Fibroblast of lung (primary cell): ENCODE measurements at regions not wholly inside any gene's neighbourhood (a gene's known extent, or its start where the extent isn't known, plus 50 kb on each side); places are given as distances from the start of the nearest gene placed in this dataset.

Source experiments
- DNase-seq, 2 donors: peaks; one replicate each; pipeline versions ENCODE4 v3.0.0 to v3.0.0-alpha.2; 2010; ENCODE audit warnings: low read depth in 2 of 2
- H2AFZ ChIP-seq: 2 replicates; pipeline ENCODE4 v1.5.1; 2012; ENCODE audit warnings: low read length, control low read depth, inconsistent platforms
- H3K27ac ChIP-seq: 2 replicates; pipeline ENCODE4 v1.5.1; 2011; ENCODE audit warnings: low read length, control low read depth; ENCODE audit not compliant: insufficient read depth
- H3K27me3 ChIP-seq: 2 replicates; pipeline ENCODE4 v1.5.1; 2011; ENCODE audit warnings: mild to moderate bottlenecking, low read length; ENCODE audit not compliant: control insufficient read depth, insufficient read depth
- H3K36me3 ChIP-seq: 2 replicates; pipeline ENCODE4 v1.5.1; 2011; ENCODE audit warnings: low read length; ENCODE audit not compliant: control insufficient read depth, insufficient read depth
- H3K4me1 ChIP-seq: 2 replicates; pipeline ENCODE4 v1.5.1; 2011; ENCODE audit warnings: low read length; ENCODE audit not compliant: control insufficient read depth, insufficient read depth; ENCODE audit errors: extremely low read depth
- H3K4me2 ChIP-seq: 2 replicates; pipeline ENCODE4 v1.5.1; 2011; ENCODE audit warnings: low read length, control low read depth; ENCODE audit not compliant: insufficient read depth; ENCODE audit errors: extremely low read depth
- H3K4me3 ChIP-seq, 4 experiments: fragments of 200-600 bp in 1 of 4; sonication (generic) in 1 of 4; replicated peaks in 1 of 4; 2 replicates each; pipeline ENCODE4 v1.5.1; 2011 to 2016; ENCODE audit warnings: low read length in 4 of 4, low read depth in 3 of 4, mild to moderate bottlenecking in 3 of 4, control low read depth in 2 of 4, inconsistent platforms in 1 of 4, mixed read lengths in 1 of 4; ENCODE audit not compliant: insufficient read depth in 1 of 4; ENCODE audit errors: control extremely low read depth in 1 of 4
- H3K79me2 ChIP-seq: 2 replicates; pipeline ENCODE4 v1.5.1; 2012; ENCODE audit warnings: mild to moderate bottlenecking, low read length, inconsistent platforms; ENCODE audit not compliant: control insufficient read depth, insufficient read depth
- H3K9ac ChIP-seq: 2 replicates; pipeline ENCODE4 v1.5.1; 2011; ENCODE audit warnings: mild to moderate bottlenecking, low read length, control low read depth; ENCODE audit not compliant: insufficient read depth
- H3K9me3 ChIP-seq: 2 replicates; pipeline ENCODE4 v1.5.1; 2012; ENCODE audit warnings: low read depth, low read length; ENCODE audit not compliant: control insufficient read depth, insufficient read depth
- H4K20me1 ChIP-seq: 2 replicates; pipeline ENCODE4 v1.5.1; 2011; ENCODE audit warnings: low read length; ENCODE audit not compliant: control insufficient read depth, insufficient read depth; ENCODE audit errors: extremely low read depth
- EZH2 ChIP-seq: IDR thresholded peaks from 2 replicates; pipeline ENCODE4 v1.5.1; 2012; ENCODE audit warnings: low read length, control low read depth, mild to moderate bottlenecking; ENCODE audit errors: missing control alignments
- TF ChIP-seq, protein P1 (sequence below), 2 donors: IDR thresholded peaks in 1 of 2; conservative IDR thresholded peaks in 1 of 2; 1 replicate in 1 of 2; 2 replicates in 1 of 2; pipeline ENCODE4 v1.5.1; 2011 to 2012; ENCODE audit warnings: low read length in 2 of 2, control low read depth in 1 of 2, inconsistent platforms in 1 of 2, low read depth in 1 of 2, mild to moderate bottlenecking in 1 of 2

DNA sequence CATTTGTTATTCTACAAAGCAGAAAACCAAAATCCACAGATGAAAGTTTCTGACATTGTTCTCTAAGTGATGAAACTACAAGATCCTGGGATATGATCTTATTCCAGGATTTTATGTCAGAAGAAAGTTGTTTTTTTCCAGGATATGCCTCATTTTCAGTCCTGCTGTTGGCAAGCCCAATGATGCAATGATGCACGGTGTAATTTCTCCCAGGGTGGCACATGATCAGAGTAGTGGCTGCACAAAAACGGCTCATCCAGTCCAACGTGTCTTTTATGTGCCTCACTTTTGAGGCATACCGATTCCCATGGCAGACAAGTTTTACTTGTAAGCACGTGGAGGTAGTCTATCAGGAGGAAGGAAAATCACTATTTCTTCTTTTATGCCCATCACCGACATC is 302.3 kb upstream of the JAG1 start:
- H3K4me1 ChIP-seq, result no peaks in the 10 kb centered on the region
- TF ChIP-seq EZH2, result no peak
- TF ChIP-seq, protein P1, sequence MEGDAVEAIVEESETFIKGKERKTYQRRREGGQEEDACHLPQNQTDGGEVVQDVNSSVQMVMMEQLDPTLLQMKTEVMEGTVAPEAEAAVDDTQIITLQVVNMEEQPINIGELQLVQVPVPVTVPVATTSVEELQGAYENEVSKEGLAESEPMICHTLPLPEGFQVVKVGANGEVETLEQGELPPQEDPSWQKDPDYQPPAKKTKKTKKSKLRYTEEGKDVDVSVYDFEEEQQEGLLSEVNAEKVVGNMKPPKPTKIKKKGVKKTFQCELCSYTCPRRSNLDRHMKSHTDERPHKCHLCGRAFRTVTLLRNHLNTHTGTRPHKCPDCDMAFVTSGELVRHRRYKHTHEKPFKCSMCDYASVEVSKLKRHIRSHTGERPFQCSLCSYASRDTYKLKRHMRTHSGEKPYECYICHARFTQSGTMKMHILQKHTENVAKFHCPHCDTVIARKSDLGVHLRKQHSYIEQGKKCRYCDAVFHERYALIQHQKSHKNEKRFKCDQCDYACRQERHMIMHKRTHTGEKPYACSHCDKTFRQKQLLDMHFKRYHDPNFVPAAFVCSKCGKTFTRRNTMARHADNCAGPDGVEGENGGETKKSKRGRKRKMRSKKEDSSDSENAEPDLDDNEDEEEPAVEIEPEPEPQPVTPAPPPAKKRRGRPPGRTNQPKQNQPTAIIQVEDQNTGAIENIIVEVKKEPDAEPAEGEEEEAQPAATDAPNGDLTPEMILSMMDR (conservative IDR thresholded peaks at IDR 0.05 in 1 of 2, IDR thresholded peaks at IDR 0.05 in 1 of 2; ENCODE audit: low read depth in 1 of 2, low read length in 2 of 2), result no peak
- H3K27me3 ChIP-seq, result no peaks in the 10 kb centered on the region
- DNase-seq, result no peak
- H2AFZ ChIP-seq, result no peak overlapping the region
- no peak overlapping the region for H3K4me3 ChIP-seq
- H3K79me2 ChIP-seq, result no peaks in the 10 kb centered on the region
- H3K36me3 ChIP-seq, result no peaks in the 10 kb centered on the region
- H3K9ac ChIP-seq, result no peak overlapping the region
- no peaks in the 10 kb centered on the region for H4K20me1 ChIP-seq
- no peaks in the 10 kb centered on the region for H3K9me3 ChIP-seq
- no peak overlapping the region for H3K27ac ChIP-seq
- no peak overlapping the region for H3K4me2 ChIP-seq

DNA sequence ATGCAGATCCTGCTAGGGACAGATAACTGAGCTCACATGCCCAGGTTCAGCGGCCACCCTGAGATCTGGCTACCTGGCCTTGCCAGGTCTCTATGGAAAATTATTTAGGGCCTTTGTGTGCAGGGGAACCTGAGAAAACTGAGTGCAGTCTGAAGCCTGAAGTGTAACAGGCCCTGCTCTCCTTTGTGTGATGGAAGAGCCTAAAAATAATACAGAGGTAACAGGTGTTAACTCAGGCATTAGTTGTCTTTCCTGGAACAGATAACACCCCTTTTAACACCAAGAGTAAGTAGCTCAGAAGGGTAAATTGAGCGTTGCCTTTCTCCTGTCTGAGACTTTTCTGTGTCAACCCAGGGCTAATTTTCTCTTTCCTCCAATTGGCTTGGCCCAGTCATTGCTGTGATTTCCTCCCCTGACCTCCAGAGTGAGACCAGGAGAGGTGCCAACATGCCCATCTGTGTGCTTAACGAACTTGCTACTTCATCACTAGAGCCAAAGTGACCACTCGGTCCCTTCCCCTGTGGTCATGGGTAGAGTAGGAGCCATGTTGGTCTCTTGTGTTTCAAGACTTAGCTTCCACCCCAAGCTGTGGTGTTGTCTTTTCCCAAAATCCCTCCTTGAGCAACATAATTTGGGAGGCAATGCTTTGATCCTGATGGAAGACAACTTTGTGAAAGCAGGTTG is 304.4 kb upstream of the JAG1 start:
- Histone ChIP-seq H4K20me1 (no peaks in the 10 kb centered on the region), H3K4me1 (peaks cover 4% of the 10 kb centered on the region), H3K4me2 (no peak overlapping the region), H3K36me3 (no peaks in the 10 kb centered on the region), H3K27me3 (no peaks in the 10 kb centered on the region), H3K27ac (no peak overlapping the region), H3K79me2 (no peaks in the 10 kb centered on the region), H3K4me3 (no peak overlapping the region), H3K9me3 (no peaks in the 10 kb centered on the region), H2AFZ (no peak overlapping the region), H3K9ac (no peak overlapping the region)
- TF ChIP-seq, protein P1 (conservative IDR thresholded peaks at IDR 0.05 in 1 of 2, IDR thresholded peaks at IDR 0.05 in 1 of 2; ENCODE audit: low read depth in 1 of 2, low read length in 2 of 2), result no peak
- no peak for TF ChIP-seq EZH2
- no peak for DNase-seq

DNA sequence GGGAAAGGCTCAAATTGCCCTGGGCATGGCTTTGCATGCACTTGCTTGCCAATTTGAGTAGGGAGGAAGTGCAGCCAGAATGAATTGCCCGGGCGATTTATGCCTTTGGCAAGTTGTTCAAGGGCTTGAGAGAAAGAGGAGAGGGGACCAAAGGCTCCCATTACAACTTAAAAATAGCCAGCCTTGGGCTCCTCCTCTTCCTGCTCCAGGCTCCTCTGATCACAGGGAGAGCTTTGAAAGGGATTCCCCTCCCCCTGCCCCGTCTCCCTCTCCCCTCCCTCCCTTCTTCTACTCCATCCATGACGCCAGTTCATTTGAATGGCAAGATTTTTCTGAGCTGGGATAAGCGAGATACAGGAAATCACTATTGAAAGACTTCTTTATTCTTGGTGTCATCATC is 304.9 kb upstream of the JAG1 start:
- DNase-seq, result no peak
- H3K27me3 ChIP-seq, result no peaks in the 10 kb centered on the region
- H3K9me3 ChIP-seq, result no peaks in the 10 kb centered on the region
- H3K4me2 ChIP-seq, result no peak overlapping the region
- no peak overlapping the region for H3K9ac ChIP-seq
- H2AFZ ChIP-seq, result no peak overlapping the region
- TF ChIP-seq, protein P1 (conservative IDR thresholded peaks at IDR 0.05 in 1 of 2, IDR thresholded peaks at IDR 0.05 in 1 of 2; ENCODE audit: low read depth in 1 of 2, low read length in 2 of 2), result no peak
- no peak for TF ChIP-seq EZH2
- no peaks in the 10 kb centered on the region for H3K79me2 ChIP-seq
- H3K4me1 ChIP-seq, result peaks cover 4% of the 10 kb centered on the region
- no peak overlapping the region for H3K27ac ChIP-seq
- H3K36me3 ChIP-seq, result no peaks in the 10 kb centered on the region
- no peaks in the 10 kb centered on the region for H4K20me1 ChIP-seq
- H3K4me3 ChIP-seq, result no peak overlapping the region
